ENCODE measurements at regions not wholly inside any gene's neighbourhood (a gene's known extent, or its start where the extent isn't known, plus 50 kb on each side); places are given as distances from the start of the nearest gene placed in this dataset.

DNA sequence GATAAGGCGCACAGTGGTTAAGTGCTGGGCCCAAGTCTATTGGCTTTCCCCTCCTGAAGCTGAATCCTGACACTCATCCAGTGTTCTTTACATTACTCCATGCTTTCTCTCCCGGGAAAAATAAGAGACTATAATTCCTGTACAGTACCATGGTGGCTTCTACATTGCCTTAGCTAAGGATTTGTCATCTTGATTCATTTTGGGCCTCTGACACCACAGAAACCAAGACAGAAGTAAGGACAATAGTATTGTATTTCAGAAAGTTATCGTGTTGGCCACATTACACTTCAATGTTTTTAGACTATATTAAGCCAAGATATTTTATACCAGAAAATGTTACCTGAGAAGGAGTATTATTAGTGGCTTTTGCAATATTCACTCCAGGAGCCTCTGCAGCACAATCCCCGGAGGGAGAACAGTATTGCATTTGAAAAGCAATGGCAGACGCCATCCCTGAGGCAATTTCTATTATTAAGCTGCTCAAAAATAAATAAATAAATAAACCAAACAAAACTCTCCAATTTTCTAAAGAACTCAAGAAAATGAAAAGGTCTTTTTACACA, 267.9 kb downstream of the ENC1 start:
- no peak overlapping the region for H3K4me2 ChIP-seq (ENCODE audit: insufficient read depth, low read length)
- peaks cover 0 to 3% of the 10 kb centered on the region in 2 experiments for H3K27me3 ChIP-seq (ENCODE audit: control insufficient read depth in 2 of 2, insufficient read depth in 2 of 2, low read length in 2 of 2)
- ChIA-PET POLR2A (no interaction called here), CTCF (no interaction called here)
- no peak overlapping the region for H3K4me3 ChIP-seq (replicated peaks in 1 of 3; ENCODE audit: insufficient read depth in 1 of 3, low read depth in 1 of 3, low read length in 3 of 3)
- no peaks in the 10 kb centered on the region for H4K20me1 ChIP-seq (replicated peaks; ENCODE audit: control insufficient read depth, extremely low read depth, insufficient read depth, low read length)
- H3K36me3 ChIP-seq (ENCODE audit: control insufficient read depth in 2 of 2, extremely low read depth in 1 of 2, insufficient read depth in 2 of 2, low read length in 2 of 2), result no peaks in the 10 kb centered on the region
- no peaks in the 10 kb centered on the region for H3K9me3 ChIP-seq (replicated peaks; ENCODE audit: control insufficient read depth, insufficient read depth, low read length)
- H2AFZ ChIP-seq (ENCODE audit: low read depth, low read length), result no peak overlapping the region
- H3K9me1 ChIP-seq (replicated peaks; ENCODE audit: control insufficient read depth, extremely low read depth, insufficient read depth, low read length), result no peaks in the 10 kb centered on the region
- dilution Hi-C loops (cut with MboI; ENCODE audit: extremely low pct_ligation_motif_present, low sequenced_read_pairs), result no loop called here
- no peak overlapping the region for H3K27ac ChIP-seq (ENCODE audit: insufficient read depth, low read depth, low read length)
- BruUV-seq (replicated peaks), result no TSS peak
- no peak overlapping the region for H3K9ac ChIP-seq (replicated peaks; ENCODE audit: extremely low read depth, insufficient read depth, low read length)
- FAIRE-seq (no peak), DNase-seq (ENCODE audit: low read depth, low spot score) (no peak)
- TF ChIP-seq JUN (IDR thresholded peaks at IDR 0.05; ENCODE audit: borderline replicate concordance, insufficient read depth, insufficient read length, low read depth) (no peak), FOS (IDR thresholded peaks at IDR 0.05; ENCODE audit: borderline replicate concordance, insufficient read depth, low read length) (no peak), MYC (IDR thresholded peaks at IDR 0.05; ENCODE audit: low read depth, low read length) (no peak), GATA2 (IDR thresholded peaks at IDR 0.05; ENCODE audit: insufficient read depth, insufficient read length, low read depth, low read length) (no peak), CTCF (IDR thresholded peaks at IDR 0.05; ENCODE audit: extremely low read depth in 1 of 2, insufficient read depth in 1 of 2, low read depth in 1 of 2, low read length in 2 of 2) (no peak), EZH2 (IDR thresholded peaks at IDR 0.05; ENCODE audit: borderline replicate concordance, low read depth, low read length, severe bottlenecking) (no peak), MAX (IDR thresholded peaks at IDR 0.05; ENCODE audit: insufficient read depth, insufficient read length) (no peak), POLR2AphosphoS5 (IDR thresholded peaks at IDR 0.05; ENCODE audit: insufficient read depth, low read depth, low read length) (no peak), POLR2A (IDR thresholded peaks at IDR 0.05; ENCODE audit: low read depth, low read length) (no peak)
- intact Hi-C loops (cut with micrococcal nuclease), result no loop called here
- no peaks in the 10 kb centered on the region for H3K79me2 ChIP-seq (ENCODE audit: control insufficient read depth, insufficient read depth, low read length)
- no peaks in the 10 kb centered on the region for H3K4me1 ChIP-seq (ENCODE audit: control insufficient read depth, extremely low read depth, insufficient read depth, low read length)

Data from endothelial cell of umbilical vein (primary cell).